K562 (cell line): ENCODE measurements at regions not wholly inside any gene's neighbourhood (a gene's known extent, or its start where the extent isn't known, plus 50 kb on each side); places are given as distances from the start of the nearest gene placed in this dataset.

Experiments used
- AFF1 ChIP-seq, 2 experiments: fragments of 450-650 bp; IDR thresholded peaks; 2 replicates each; pipeline ENCODE4 v1.6.1; 2018; ENCODE audit warnings: mild to moderate bottlenecking in 2 of 2, low read depth in 1 of 2; ENCODE audit not compliant: partially characterized antibody in 2 of 2
- CHD2 ChIP-seq: IDR thresholded peaks from 2 replicates; pipeline ENCODE4 v1.6.1; 2011; ENCODE audit warnings: low read depth, low read length
- FOXP1 ChIP-seq: sonication (generic); formaldehyde crosslinking; IDR thresholded peaks from 2 replicates; pipeline ENCODE4 v1.8.0; 2022; ENCODE audit warnings: mild to moderate bottlenecking, missing genetic modification reagents
- HES1 ChIP-seq: fragments of 450-650 bp; IDR thresholded peaks from 2 replicates; pipeline ENCODE4 v1.6.1; 2016; ENCODE audit warnings: low read depth, mild to moderate bottlenecking, moderate library complexity
- L3MBTL2 ChIP-seq: fragments of 450-650 bp; IDR thresholded peaks from 2 replicates; pipeline ENCODE4 v1.6.1; 2016; ENCODE audit warnings: mild to moderate bottlenecking, moderate library complexity
- MECOM ChIP-seq: fragments of 250-450 bp; sonication (Bioruptor Pico); IDR thresholded peaks from 2 replicates; pipeline ENCODE4 v1.8.0; 2022; ENCODE audit warnings: inconsistent platforms
- PPARD ChIP-seq: fragments of 250-450 bp; sonication (Bioruptor Pico); IDR thresholded peaks from 2 replicates; pipeline ENCODE4 v1.8.0; 2022; ENCODE audit warnings: inconsistent platforms, mild to moderate bottlenecking, moderate library complexity
- ZHX1 ChIP-seq: fragments of 150-350 bp; conservative IDR thresholded peaks from 2 replicates; pipeline ENCODE4 v1.6.1; 2014; ENCODE audit warnings: low read length
- ZNF3 ChIP-seq: fragments of 250-450 bp; sonication (Bioruptor Pico); IDR thresholded peaks from 2 replicates; pipeline ENCODE4 v1.5.0; 2021; ENCODE audit warnings: mild to moderate bottlenecking, moderate library complexity
- ZNF347 ChIP-seq: fragments of 450-650 bp; formaldehyde crosslinking; IDR thresholded peaks from 2 replicates; pipeline ENCODE4 v1.4.0; 2020; ENCODE audit warnings: low read depth, mild to moderate bottlenecking, moderate library complexity
- TF ChIP-seq, protein P1 (sequence below): fragments of 250-450 bp; sonication (Bioruptor Pico); IDR thresholded peaks from 2 replicates; pipeline ENCODE4 v1.9.0; 2021; ENCODE audit warnings: mild to moderate bottlenecking, inconsistent platforms

DNA sequence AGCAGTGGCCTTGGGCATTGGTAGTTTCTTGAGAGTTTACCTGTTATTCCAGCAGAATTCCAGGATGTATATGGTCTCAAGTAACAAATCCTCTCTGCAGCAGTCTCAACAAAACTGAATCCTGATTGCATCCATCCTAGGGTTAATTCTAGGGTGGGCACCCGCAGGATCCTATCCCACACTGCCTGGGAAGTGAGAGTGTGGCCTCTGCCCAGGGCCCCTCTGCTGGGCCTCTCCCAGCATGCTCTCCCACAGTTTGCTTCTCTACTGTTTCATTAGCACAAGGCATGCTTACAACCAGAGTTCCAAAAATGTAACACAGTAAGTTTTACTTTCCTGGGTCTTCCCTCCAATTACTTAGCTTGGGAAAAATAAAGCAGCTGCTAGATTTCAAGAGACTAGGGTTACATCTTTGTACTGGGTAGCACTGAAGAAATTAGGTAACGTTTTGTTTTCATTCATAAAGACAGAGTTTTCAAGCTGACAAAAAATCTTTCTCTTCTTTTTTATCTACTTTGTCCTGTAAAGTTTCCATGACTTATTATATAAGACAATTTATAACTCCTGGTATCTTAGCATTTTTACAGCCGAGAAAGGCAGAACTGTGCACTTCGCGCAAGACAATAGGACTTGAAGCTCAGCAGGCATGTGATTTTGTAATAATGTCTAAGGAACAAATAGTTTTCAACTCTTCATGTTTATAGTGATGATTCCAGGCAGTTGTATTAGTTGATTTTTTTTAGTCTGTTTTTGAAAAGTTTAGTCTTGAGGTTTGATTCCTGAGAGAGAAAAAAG lies 131.2 kb upstream of the PCDH18 start (continued):
- TF ChIP-seq ZHX1 (no peak), AFF1 (IDR thresholded peaks at IDR 0.05; ENCODE audit: low read depth in 1 of 2, partially characterized antibody in 2 of 2) (no peak), PPARD (CRISPR knock-in tag) (no peak), FOXP1 (CRISPR knock-in tag) (no peak), L3MBTL2 (no peak), HES1 (no peak), CHD2 (no peak), ZNF347 (CRISPR knock-in tag) (no peak), ZNF3 (CRISPR knock-in tag) (no peak), MECOM (CRISPR knock-in tag) (no peak)
- TF ChIP-seq, protein P1, sequence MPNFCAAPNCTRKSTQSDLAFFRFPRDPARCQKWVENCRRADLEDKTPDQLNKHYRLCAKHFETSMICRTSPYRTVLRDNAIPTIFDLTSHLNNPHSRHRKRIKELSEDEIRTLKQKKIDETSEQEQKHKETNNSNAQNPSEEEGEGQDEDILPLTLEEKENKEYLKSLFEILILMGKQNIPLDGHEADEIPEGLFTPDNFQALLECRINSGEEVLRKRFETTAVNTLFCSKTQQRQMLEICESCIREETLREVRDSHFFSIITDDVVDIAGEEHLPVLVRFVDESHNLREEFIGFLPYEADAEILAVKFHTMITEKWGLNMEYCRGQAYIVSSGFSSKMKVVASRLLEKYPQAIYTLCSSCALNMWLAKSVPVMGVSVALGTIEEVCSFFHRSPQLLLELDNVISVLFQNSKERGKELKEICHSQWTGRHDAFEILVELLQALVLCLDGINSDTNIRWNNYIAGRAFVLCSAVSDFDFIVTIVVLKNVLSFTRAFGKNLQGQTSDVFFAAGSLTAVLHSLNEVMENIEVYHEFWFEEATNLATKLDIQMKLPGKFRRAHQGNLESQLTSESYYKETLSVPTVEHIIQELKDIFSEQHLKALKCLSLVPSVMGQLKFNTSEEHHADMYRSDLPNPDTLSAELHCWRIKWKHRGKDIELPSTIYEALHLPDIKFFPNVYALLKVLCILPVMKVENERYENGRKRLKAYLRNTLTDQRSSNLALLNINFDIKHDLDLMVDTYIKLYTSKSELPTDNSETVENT (CRISPR knock-in tag) = no peak
